Middle frontal gyrus (tissue), 1 donor: ENCODE measurements at regions not wholly inside any gene's neighbourhood (a gene's known extent, or its start where the extent isn't known, plus 50 kb on each side); places are given as distances from the start of the nearest gene placed in this dataset.
"Not testable (repeated sequence)": the region's sequence is repeated elsewhere in the genome, so short reads cannot be mapped to it uniquely, and the experiment has no call there.

Experiments used
- DNase-seq: peaks from one replicate; pipeline ENCODE4 v3.0.0-alpha.2; 2015; ENCODE audit warnings: low spot score; ENCODE audit errors: extremely low spot score

GRCh38 chr10:52961323-52961722, 188.7 kb upstream of the MBL2 start:
- DNase-seq: no peak

GRCh38 chr10:52959810-52960209, 187.2 kb upstream of the MBL2 start:
- no peak for DNase-seq

GRCh38 chr10:52956861-52957260, 184.3 kb upstream of the MBL2 start:
- no peak for DNase-seq

GRCh38 chr10:52956461-52956860, 183.9 kb upstream of the MBL2 start:
- no peak for DNase-seq

- no peak for DNase-seq
Measured at GRCh38 chr10:52955337-52955736, 182.8 kb upstream of the MBL2 start.

- DNase-seq: no peak
Measured at GRCh38 chr10:52954407-52954806, 181.8 kb upstream of the MBL2 start.

- DNase-seq: no peak
Measured at GRCh38 chr10:52952391-52953055, 179.9 kb upstream of the MBL2 start.

GRCh38 chr10:52951824-52952223, 179.2 kb upstream of the MBL2 start:
- DNase-seq: no peak

GRCh38 chr10:52950578-52950977, 178.0 kb upstream of the MBL2 start:
- no peak for DNase-seq

GRCh38 chr10:52949899-52950298, 177.3 kb upstream of the MBL2 start:
- no peak for DNase-seq

- DNase-seq: no peak
Measured at GRCh38 chr10:52946486-52946885, 173.9 kb upstream of the MBL2 start.

- not testable (repeated sequence) for DNase-seq
Measured at GRCh38 chr10:52945521-52945920, 172.9 kb upstream of the MBL2 start.

GRCh38 chr10:52940921-52941320, 168.3 kb upstream of the MBL2 start:
- DNase-seq: no peak

- no peak for DNase-seq
Measured at GRCh38 chr10:52939894-52940293, 167.3 kb upstream of the MBL2 start.

GRCh38 chr10:52933748-52934147, 161.2 kb upstream of the MBL2 start:
- no peak for DNase-seq

GRCh38 chr10:52927678-52928077, 155.1 kb upstream of the MBL2 start:
- no peak for DNase-seq

GRCh38 chr10:52923520-52923919, 150.9 kb upstream of the MBL2 start:
- DNase-seq: no peak

- DNase-seq: no peak
Measured at GRCh38 chr10:52918714-52919305, 146.2 kb upstream of the MBL2 start.

- DNase-seq: no peak
Measured at GRCh38 chr10:52915391-52915790, 142.8 kb upstream of the MBL2 start.

- no peak for DNase-seq
Measured at GRCh38 chr10:52911163-52911562, 138.6 kb upstream of the MBL2 start.

GRCh38 chr10:52908478-52908877, 135.9 kb upstream of the MBL2 start:
- DNase-seq: no peak

GRCh38 chr10:52906046-52906445, 133.5 kb upstream of the MBL2 start:
- no peak for DNase-seq

- DNase-seq: no peak
Measured at GRCh38 chr10:52903397-52903938, 130.9 kb upstream of the MBL2 start.
